ENCODE measurements at regions not wholly inside any gene's neighbourhood (a gene's known extent, or its start where the extent isn't known, plus 50 kb on each side); places are given as distances from the start of the nearest gene placed in this dataset.

GRCh38 chr15:93294896-93295295 is 205.9 kb upstream of the RGMA start:
- DNase-seq: no peak

- DNase-seq: no peak
Observed at GRCh38 chr15:93294066-93294465, 205.1 kb upstream of the RGMA start.

GRCh38 chr15:93291380-93291779 is 202.4 kb upstream of the RGMA start:
- no peak for DNase-seq

- DNase-seq: no peak
Observed at GRCh38 chr15:93290618-93290946, 201.6 kb upstream of the RGMA start.

GRCh38 chr15:93289941-93290617 is 201.1 kb upstream of the RGMA start:
- no peak for DNase-seq

- no peak for DNase-seq
Observed at GRCh38 chr15:93288728-93289294, 199.8 kb upstream of the RGMA start.

- DNase-seq: no peak
Observed at GRCh38 chr15:93286446-93286845, 197.4 kb upstream of the RGMA start.

GRCh38 chr15:93283854-93284253 is 194.8 kb upstream of the RGMA start:
- no peak for DNase-seq

GRCh38 chr15:93282808-93283207 is 193.8 kb upstream of the RGMA start:
- DNase-seq: no peak

GRCh38 chr15:93278783-93279182 is 189.8 kb upstream of the RGMA start:
- no peak for DNase-seq

- no peak for DNase-seq
Observed at GRCh38 chr15:93278006-93278405, 189.0 kb upstream of the RGMA start.

- no peak for DNase-seq
Observed at GRCh38 chr15:93274257-93274656, 185.2 kb upstream of the RGMA start.

GRCh38 chr15:93271871-93272270 is 182.9 kb upstream of the RGMA start:
- DNase-seq: no peak

GRCh38 chr15:93270937-93271467 is 182.0 kb upstream of the RGMA start:
- no peak for DNase-seq

- no peak for DNase-seq
Observed at GRCh38 chr15:93268066-93268465, 179.1 kb upstream of the RGMA start.

GRCh38 chr15:93266291-93266690 is 177.3 kb upstream of the RGMA start:
- DNase-seq: no peak

GRCh38 chr15:93265111-93265556 is 176.1 kb upstream of the RGMA start:
- DNase-seq: no peak

- no peak for DNase-seq
Observed at GRCh38 chr15:93261845-93262244, 172.8 kb upstream of the RGMA start.

GRCh38 chr15:93257920-93258319 is 168.9 kb upstream of the RGMA start:
- DNase-seq: no peak

GRCh38 chr15:93253681-93254080 is 164.7 kb upstream of the RGMA start:
- DNase-seq: no peak

GRCh38 chr15:93252780-93253179 is 163.8 kb upstream of the RGMA start:
- no peak for DNase-seq

GRCh38 chr15:93250950-93251349 is 161.9 kb upstream of the RGMA start:
- no peak for DNase-seq

- no peak for DNase-seq
Observed at GRCh38 chr15:93250209-93250608, 161.2 kb upstream of the RGMA start.

- DNase-seq: no peak
Observed at GRCh38 chr15:93249623-93250022, 160.6 kb upstream of the RGMA start.
